CD4-positive, alpha-beta T cell treated with Interleukin-21 for 1 hour (primary cell): ENCODE measurements at regions not wholly inside any gene's neighbourhood (a gene's known extent, or its start where the extent isn't known, plus 50 kb on each side); places are given as distances from the start of the nearest gene placed in this dataset.
"Not testable (repeated sequence)": the region's sequence is repeated elsewhere in the genome, so short reads cannot be mapped to it uniquely, and the experiment has no call there.

ENCODE experiments used
- DNase-seq: peaks from one replicate; pipeline ENCODE4 v3.0.0-alpha.2; 2020

GRCh38 chr5:7117961-7118360, 278.0 kb upstream of the ADCY2 start:
- no peak for DNase-seq

DNA sequence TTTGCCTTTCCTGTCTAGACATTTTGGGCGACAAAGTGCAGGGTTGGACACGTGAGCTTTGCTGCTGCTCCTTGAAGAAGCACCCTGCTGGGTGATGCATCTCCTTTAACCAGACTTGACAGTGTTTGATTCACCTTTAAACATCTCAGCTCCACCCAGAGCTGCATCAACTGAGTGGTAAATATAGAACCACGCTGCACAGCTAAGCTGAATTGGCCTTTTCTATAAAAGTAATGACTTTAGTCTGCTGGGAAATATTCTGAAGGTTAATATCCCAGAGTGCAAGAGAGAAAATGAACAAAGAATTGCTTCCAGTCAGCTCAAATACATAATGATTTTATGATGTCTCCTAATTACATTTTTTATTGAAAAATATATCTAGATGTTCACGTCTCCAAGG, 264.3 kb upstream of the ADCY2 start:
- no peak for DNase-seq

DNA sequence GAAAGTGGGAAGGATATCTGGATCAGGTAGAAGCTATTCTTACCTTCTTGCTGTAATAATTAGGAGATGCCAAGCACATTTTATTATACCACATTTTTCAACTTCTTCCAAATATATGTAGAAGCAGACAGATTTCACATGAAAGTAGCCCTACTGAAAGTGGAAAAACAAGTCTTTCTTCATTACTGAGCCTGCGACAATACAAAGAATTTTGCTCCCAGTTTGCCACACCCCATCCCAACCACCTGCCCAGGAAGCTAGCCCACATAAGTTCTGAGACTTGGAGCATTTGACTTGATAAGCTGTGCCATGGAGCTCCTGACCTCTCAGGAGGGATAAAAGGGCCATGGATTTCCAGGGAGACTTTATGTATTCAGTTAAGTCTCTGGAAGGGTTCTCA, 249.1 kb upstream of the ADCY2 start:
- DNase-seq: no peak

- no peak for DNase-seq
Measured at GRCh38 chr5:7157083-7157482, 238.9 kb upstream of the ADCY2 start.

DNA sequence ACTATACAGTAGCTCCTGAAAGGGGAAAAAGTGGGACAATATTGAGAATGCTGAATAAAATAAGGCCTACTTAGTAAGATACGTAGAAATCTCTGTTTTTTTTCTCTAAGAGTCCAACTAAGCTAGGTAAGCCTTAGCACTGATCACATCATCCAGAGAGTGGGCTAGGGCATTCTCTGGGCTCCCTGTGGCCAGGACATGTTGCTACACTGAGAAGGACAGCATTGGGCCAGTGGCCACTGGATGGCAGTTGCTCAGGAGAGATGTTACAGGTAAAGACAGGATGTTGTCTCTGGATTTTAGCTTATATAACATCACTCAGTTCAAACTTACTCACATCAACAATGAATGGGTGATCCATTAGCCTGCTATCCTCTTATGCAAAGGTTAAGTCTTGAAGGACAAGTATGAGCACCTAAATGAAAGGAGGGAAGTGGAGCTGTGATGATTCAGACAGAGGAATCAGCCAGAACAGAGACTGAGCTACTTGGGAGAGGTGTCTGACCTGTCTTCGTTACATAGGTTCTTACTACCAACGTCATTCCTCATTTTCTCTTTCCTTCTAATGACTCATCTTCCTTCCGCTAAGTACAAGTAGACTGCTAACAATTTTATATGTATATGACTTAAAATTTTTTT, 226.6 kb upstream of the ADCY2 start:
- no peak for DNase-seq

- DNase-seq: not testable (repeated sequence)
Measured at GRCh38 chr5:7170785-7171184, 225.2 kb upstream of the ADCY2 start.

DNA sequence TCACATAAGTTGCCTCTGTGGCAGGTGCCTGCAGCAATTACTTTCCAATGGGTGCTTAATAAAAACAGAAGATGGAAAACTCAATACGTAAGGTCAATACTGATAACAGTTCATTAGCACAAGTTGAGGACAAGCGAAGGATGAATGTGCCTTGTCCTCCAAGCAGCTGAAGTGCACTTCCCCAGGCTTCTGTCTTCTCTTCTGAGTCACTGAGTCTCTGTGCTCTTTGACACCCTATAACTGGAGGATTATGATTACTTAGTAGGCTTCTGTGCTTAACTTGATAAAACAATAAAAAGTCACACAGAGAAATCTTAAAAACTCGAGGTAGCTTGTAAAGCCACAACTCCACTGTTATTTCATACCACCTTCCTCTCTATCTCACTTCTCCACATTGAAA, 216.6 kb upstream of the ADCY2 start:
- DNase-seq: no peak

DNA sequence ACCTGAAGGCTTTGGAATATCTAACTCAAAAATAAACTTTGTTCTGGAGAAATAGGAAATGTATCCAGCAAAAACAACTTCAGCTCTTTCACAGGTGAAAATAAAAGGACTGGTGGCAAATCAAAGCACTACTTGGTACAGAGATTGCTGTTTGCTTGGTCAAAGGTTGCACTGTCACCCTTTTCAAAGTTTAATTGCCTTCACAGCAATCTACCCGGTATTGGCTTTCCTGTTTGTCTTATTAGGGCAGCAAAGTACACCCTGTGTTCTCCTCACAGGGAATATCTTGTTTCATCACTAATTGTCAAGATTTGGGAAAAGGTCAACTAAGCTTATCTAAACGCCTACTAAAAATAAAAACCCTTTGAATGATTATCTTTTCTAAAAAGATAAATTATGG, 214.1 kb upstream of the ADCY2 start:
- DNase-seq: no peak

GRCh38 chr5:7185742-7186141, 210.2 kb upstream of the ADCY2 start:
- DNase-seq: no peak

GRCh38 chr5:7186818-7187217, 209.1 kb upstream of the ADCY2 start:
- no peak for DNase-seq

- DNase-seq: no peak
Measured at GRCh38 chr5:7190712-7191250, 205.2 kb upstream of the ADCY2 start.

- no peak for DNase-seq
Measured at GRCh38 chr5:7192016-7192415, 203.9 kb upstream of the ADCY2 start.

DNA sequence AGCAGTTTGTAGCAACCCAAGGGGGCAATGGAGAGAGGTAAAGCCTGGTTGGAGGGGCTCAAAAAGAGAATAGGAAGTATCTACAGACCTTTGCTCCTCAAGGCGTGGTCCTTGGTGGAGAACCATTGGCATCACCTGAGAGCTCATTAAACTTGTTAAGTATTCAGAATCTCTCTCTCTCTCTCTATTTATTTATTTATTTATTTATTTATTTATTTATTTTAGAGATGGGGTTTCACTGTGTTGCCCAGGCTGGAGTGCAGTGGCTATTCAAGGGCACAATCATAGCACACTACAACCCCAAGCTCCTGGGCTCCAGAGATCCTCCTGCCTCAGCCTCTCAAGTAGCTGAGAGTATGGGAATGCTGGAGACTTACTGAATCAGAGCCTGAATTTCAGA, 193.1 kb upstream of the ADCY2 start:
- DNase-seq: no peak

- DNase-seq: no peak
Measured at GRCh38 chr5:7207979-7208378, 188.0 kb upstream of the ADCY2 start.

DNA sequence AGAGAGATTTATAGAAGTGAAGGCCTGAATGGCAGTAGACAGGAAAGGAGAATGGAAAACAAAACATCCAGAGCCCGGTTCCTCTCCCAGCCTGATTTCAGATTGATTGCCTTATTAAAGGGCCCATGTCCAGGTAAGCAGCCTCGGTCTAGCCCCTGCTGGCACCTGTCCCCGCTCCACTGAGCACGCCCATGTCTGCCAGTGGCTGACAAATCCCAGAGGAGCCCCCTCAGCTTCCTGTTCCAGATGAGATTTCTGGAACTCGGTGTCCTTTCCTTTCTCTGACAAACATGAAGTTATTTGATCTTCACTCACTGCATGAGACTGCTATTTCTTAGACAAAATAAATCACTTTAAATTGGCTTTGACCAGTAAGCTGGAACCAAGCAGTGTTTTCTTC, 187.0 kb upstream of the ADCY2 start:
- no peak for DNase-seq

DNA sequence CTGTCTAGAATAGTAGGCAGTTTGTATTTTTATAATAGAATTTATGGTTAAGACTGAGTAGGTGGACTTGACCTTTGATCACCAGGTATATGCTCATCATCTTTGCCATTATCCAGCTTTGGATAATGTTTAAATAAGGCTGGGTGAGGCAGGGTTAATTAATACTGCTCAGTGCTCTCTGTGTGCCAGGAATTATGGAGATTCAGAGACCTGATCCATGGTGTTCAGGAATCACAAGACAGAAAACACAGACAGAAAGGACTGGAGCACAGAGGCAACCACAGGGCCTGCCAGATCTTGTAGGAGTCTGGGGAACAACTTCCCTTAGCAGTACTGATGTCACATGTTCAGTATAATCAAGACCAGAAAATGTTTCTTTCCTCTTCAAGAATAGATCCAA, 186.3 kb upstream of the ADCY2 start:
- DNase-seq: no peak

DNA sequence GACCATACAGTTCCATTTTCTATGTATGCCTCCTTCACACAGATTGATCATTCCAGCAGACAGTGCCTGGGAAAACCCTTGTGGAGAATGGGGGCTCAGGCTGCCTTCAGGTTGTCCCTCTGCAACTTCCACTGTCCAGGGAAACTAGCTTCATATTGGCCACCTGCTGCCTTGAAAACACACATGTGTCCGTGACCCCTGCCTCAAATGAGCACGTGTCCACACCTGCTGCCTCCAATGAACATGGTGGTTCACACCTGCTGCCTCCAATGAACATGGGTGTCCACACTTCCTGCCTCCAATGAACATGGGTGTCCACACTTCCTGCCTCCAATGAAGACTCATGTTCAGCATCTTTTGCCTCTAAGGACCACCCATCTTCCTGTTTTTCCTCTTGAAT, 185.4 kb upstream of the ADCY2 start:
- no peak for DNase-seq

DNA sequence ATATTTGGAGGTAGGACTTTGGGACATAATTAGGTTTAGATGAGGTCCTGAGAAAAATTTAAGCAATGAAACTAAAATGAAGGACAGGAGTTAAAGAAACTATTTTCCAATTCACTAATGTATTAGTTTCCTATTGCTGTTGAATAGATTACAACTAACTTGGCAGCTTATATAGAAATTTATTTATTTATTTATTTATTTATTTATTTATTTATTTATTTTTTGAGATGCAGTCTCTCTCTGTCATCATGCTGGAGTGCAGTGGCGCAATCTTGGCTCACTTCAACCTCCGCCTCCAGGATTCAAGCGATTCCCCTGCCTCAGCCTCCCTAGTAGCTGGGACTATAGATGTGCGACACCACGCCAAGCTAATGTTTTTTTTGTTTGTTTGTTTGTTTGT, 182.4 kb upstream of the ADCY2 start:
- DNase-seq: no peak

DNA sequence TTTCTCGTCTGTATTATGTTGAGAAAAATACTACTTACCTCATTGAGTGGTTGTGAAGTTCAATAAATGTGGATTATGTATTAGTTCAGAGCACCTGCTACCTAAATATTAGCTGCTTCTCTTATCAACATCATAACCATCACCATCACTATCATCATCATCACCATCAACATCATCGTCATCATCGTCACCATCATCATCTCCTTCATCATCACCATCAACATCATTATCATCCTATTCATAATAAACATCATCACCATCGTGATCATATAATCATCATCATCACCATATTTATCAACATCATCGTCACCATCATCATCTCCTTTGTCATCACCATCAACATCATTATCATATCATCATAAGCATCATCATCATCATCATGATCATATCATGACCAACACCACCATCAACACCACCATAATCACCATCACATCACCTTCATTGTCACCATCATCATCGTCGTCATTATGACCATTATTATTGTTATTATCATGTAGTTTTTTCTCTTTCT, 181.0 kb upstream of the ADCY2 start:
- no peak for DNase-seq

- DNase-seq: no peak
Measured at GRCh38 chr5:7218141-7218540, 177.8 kb upstream of the ADCY2 start.

DNA sequence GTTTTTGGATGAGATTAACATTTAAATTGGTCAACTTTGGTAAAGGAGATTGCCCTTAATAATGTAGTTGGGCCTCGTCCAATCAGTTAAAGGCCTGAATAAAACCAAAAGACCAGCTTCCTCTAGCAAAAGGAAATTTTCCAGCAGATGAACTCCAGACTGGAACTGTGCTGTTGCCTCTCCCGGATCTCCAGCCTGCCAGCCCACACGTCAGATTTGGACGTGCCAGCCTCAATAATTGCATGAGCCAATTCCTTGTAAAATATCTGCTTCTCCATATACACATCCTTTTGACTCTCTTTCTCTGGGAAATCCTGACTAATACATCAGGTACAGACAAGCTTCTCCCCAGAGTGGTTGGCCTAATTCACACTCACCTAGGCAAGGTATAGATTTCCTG, 175.8 kb upstream of the ADCY2 start:
- DNase-seq: no peak

- no peak for DNase-seq
Measured at GRCh38 chr5:7221041-7221440, 174.9 kb upstream of the ADCY2 start.

DNA sequence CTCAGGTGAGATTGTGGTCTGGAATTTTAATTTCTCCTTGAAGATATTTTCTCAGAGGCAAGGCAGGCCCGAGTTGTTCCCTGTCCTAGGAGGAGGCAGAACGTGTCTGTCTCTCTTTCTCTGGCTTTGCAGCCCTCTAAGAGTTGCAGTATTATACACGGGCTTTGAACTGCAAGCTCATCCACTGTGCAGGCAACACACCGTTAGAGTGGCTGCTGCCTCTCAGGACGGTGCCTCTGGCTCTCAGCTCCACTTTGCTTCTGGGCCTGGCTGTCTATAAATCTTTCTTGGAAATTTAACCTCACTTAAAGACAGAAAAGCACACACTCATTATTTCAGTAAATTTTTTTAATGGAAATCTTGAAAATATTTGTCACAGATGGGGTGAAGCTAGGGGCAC, 170.1 kb upstream of the ADCY2 start:
- DNase-seq: no peak

DNA sequence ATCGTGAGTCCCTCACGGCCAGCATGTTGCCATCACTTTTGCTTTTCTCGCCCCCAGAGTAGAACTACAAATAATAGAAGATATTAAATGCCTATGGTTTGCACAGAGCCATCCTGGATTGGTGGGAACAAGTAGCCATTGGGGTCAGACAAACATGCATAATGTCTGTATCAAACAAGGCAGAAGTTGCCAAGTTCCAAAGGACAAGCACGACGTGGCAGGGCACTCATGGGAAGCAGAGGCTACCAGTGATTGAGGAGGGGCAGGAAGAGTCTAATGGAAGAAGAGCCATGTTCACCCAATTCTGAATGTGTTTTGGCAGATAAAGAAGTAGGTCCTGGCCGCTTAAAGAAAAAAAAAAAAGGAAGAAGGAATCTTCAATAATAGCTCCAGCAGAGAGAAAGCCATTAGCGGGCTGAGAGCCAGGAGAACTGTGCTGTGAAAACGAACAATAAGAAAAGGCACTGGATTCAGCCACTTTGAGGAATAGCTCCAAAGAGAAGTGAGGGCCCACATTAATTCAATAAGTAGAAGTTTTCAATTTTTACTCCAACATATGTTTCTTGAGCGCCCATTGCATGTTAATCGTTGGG, 153.7 kb upstream of the ADCY2 start:
- no peak for DNase-seq

DNA sequence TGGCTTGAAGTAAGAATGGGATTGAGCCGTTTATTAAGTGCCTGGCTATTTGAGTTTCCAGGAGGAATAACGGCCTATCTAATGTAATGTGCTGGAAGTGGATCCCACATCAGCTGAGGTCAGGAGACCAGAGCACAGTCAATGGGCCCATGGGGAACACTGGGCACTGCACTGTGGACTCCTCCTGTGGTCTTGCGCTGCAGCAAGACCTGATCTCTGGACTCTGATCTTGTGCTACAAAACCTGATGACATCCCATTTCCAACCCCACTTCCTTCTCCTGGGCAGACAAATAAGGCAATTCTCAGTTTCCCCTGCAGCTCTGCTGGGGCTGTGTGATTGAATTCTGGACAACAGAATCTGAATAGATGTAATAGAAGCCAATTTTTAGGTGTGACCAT, 151.7 kb upstream of the ADCY2 start:
- DNase-seq: no peak
